ENCODE measurements at regions not wholly inside any gene's neighbourhood (a gene's known extent, or its start where the extent isn't known, plus 50 kb on each side); places are given as distances from the start of the nearest gene placed in this dataset.

GRCh38 chr2:220955776-220956175 is 616.3 kb downstream of the EPHA4 start:
- TF ChIP-seq CTCF (IDR thresholded peaks at IDR 0.05; ENCODE audit: insufficient read depth, low read depth, low read length), result no peak
- TF ChIP-seq EZH2 (IDR thresholded peaks at IDR 0.05; ENCODE audit: insufficient read depth, low read length), result no peak
